HG03469 (cell line): ENCODE measurements at regions not wholly inside any gene's neighbourhood (a gene's known extent, or its start where the extent isn't known, plus 50 kb on each side); places are given as distances from the start of the nearest gene placed in this dataset.

Source experiments
- ATAC-seq: cut with Tn5 transposase; IDR thresholded peaks from one replicate; pipeline ENCODE4 v1.9.1; 2021; ENCODE audit warnings: mild to moderate bottlenecking, moderate library complexity, moderate number of reproducible peaks; ENCODE audit not compliant: unreplicated experiment

- ATAC-seq = no peak
Observed at GRCh38 chr3:6229778-6230410, 631.0 kb upstream of the GRM7 start.

GRCh38 chr3:6242104-6242503, 618.8 kb upstream of the GRM7 start:
- ATAC-seq = no peak

- no peak for ATAC-seq
Observed at GRCh38 chr3:6248528-6248927, 612.4 kb upstream of the GRM7 start.

- peak; percentile 53 for ATAC-seq
Observed at GRCh38 chr3:6249679-6250078, 611.2 kb upstream of the GRM7 start.

- peak; percentile 98 for ATAC-seq
Observed at GRCh38 chr3:6250167-6250566, 610.7 kb upstream of the GRM7 start.

- ATAC-seq = no peak
Observed at GRCh38 chr3:6251612-6252400, 609.1 kb upstream of the GRM7 start.

GRCh38 chr3:6254490-6254889, 606.4 kb upstream of the GRM7 start:
- no peak for ATAC-seq

GRCh38 chr3:6255229-6255628, 605.7 kb upstream of the GRM7 start:
- ATAC-seq = no peak

- ATAC-seq = no peak
Observed at GRCh38 chr3:6260551-6261191, 600.2 kb upstream of the GRM7 start.

- no peak for ATAC-seq
Observed at GRCh38 chr3:6262010-6262409, 598.9 kb upstream of the GRM7 start.

GRCh38 chr3:6264036-6264435, 596.9 kb upstream of the GRM7 start:
- no peak for ATAC-seq

GRCh38 chr3:6264906-6265305, 596.0 kb upstream of the GRM7 start:
- ATAC-seq = no peak

GRCh38 chr3:6266135-6266534, 594.8 kb upstream of the GRM7 start:
- no peak for ATAC-seq

GRCh38 chr3:6273878-6274277, 587.0 kb upstream of the GRM7 start:
- ATAC-seq = no peak

- peak; percentile 75 for ATAC-seq
Observed at GRCh38 chr3:6281662-6282061, 579.3 kb upstream of the GRM7 start.

- no peak for ATAC-seq
Observed at GRCh38 chr3:6282918-6283317, 578.0 kb upstream of the GRM7 start.

- no peak for ATAC-seq
Observed at GRCh38 chr3:6287088-6287875, 573.6 kb upstream of the GRM7 start.

GRCh38 chr3:6301626-6302025, 559.3 kb upstream of the GRM7 start:
- no peak for ATAC-seq

- no peak for ATAC-seq
Observed at GRCh38 chr3:6315906-6316305, 545.0 kb upstream of the GRM7 start.

- no peak for ATAC-seq
Observed at GRCh38 chr3:6321999-6322398, 538.9 kb upstream of the GRM7 start.

GRCh38 chr3:6326771-6327170, 534.1 kb upstream of the GRM7 start:
- no peak for ATAC-seq
